H1 (cell line): ENCODE measurements at regions not wholly inside any gene's neighbourhood (a gene's known extent, or its start where the extent isn't known, plus 50 kb on each side); places are given as distances from the start of the nearest gene placed in this dataset.

Experiments used
- CBX5 ChIP-seq: fragments of 300-800, 300-1000 bp; sonication (generic); IDR thresholded peaks from 2 replicates; pipeline ENCODE4 v1.7.1; 2016; ENCODE audit warnings: antibody characterized with exemption, low read length, low read depth
- CHD2 ChIP-seq: IDR thresholded peaks from 2 replicates; pipeline ENCODE4 v1.6.1; 2012; ENCODE audit warnings: low read length, improper control_type of control experiment
- CTCF ChIP-seq, 3 experiments: IDR thresholded peaks; 1 replicate in 2 of 3; 2 replicates in 1 of 3; pipeline versions ENCODE4 v1.5.1 to v1.6.1; 2011; ENCODE audit warnings: low read length in 3 of 3, mild to moderate bottlenecking in 3 of 3, inconsistent platforms in 2 of 3, low read depth in 1 of 3, moderate library complexity in 1 of 3; ENCODE audit not compliant: insufficient read depth in 1 of 3; ENCODE audit errors: control extremely low read depth in 1 of 3
- EP300 ChIP-seq, 2 experiments: IDR thresholded peaks; 1 replicate in 1 of 2; 2 replicates in 1 of 2; pipeline ENCODE4 v1.6.1; 2011 to 2012; ENCODE audit warnings: low read depth in 2 of 2, low read length in 2 of 2, mild to moderate bottlenecking in 2 of 2, borderline replicate concordance in 1 of 2, inconsistent platforms in 1 of 2, moderate library complexity in 1 of 2
- EZH2 ChIP-seq: fragments of 200-600 bp; sonication (generic); IDR thresholded peaks from 2 replicates; pipeline ENCODE4 v1.7.1; 2012; ENCODE audit warnings: low read depth, mild to moderate bottlenecking, moderate library complexity, low read length, inconsistent platforms; ENCODE audit not compliant: severe bottlenecking
- HDAC2 ChIP-seq, 2 experiments: fragments of 300-600 bp in 1 of 2; sonication (generic) in 1 of 2; IDR thresholded peaks; 2 replicates each; pipeline ENCODE4 v1.6.1; 2011 to 2012; ENCODE audit warnings: low read depth in 2 of 2, low read length in 2 of 2, mild to moderate bottlenecking in 2 of 2, moderate library complexity in 2 of 2, borderline replicate concordance in 1 of 2, inconsistent platforms in 1 of 2
- KDM1A ChIP-seq: fragments of 200-600, 300-600 bp; sonication (generic); IDR thresholded peaks from 2 replicates; pipeline ENCODE4 v1.7.1; 2016; ENCODE audit warnings: mild to moderate bottlenecking, low read length, borderline replicate concordance
- POLR2A ChIP-seq, 2 experiments: IDR thresholded peaks; 1 replicate in 1 of 2; 2 replicates in 1 of 2; pipeline ENCODE4 v1.6.1; 2011; ENCODE audit warnings: low read depth in 2 of 2, low read length in 2 of 2, mild to moderate bottlenecking in 2 of 2; ENCODE audit errors: control extremely low read depth in 1 of 2
- POLR2AphosphoS5 ChIP-seq: IDR thresholded peaks from 2 replicates; pipeline ENCODE4 v1.6.1; 2011; ENCODE audit warnings: low read depth, low read length
- POU5F1 ChIP-seq: IDR thresholded peaks from 2 replicates; pipeline ENCODE4 v1.6.1; 2011; ENCODE audit warnings: low read depth, mild to moderate bottlenecking, low read length, moderate library complexity
- RAD21 ChIP-seq, 2 experiments: IDR thresholded peaks in 1 of 2; conservative IDR thresholded peaks in 1 of 2; 2 replicates each; pipeline ENCODE4 v1.6.1; 2011; ENCODE audit warnings: low read depth in 2 of 2, low read length in 2 of 2, improper control_type of control experiment in 1 of 2, inconsistent platforms in 1 of 2, mild to moderate bottlenecking in 1 of 2, moderate library complexity in 1 of 2
- SIN3A ChIP-seq, 2 experiments: IDR thresholded peaks in 1 of 2; conservative IDR thresholded peaks in 1 of 2; 2 replicates each; pipeline ENCODE4 v1.6.1; 2011 to 2012; ENCODE audit warnings: low read length in 2 of 2, improper control_type of control experiment in 1 of 2, low read depth in 1 of 2, mild to moderate bottlenecking in 1 of 2
- TAF1 ChIP-seq: IDR thresholded peaks from 2 replicates; pipeline ENCODE4 v1.6.1; 2011; ENCODE audit warnings: mild to moderate bottlenecking, low read depth, low read length
- TBP ChIP-seq: IDR thresholded peaks from 2 replicates; pipeline ENCODE4 v1.6.1; 2011; ENCODE audit warnings: low read depth, low read length, improper control_type of control experiment

- no peak for TF ChIP-seq POLR2AphosphoS5
- no peak for TF ChIP-seq POLR2A (IDR thresholded peaks at IDR 0.05; ENCODE audit: control extremely low read depth in 1 of 2, low read depth in 2 of 2, low read length in 2 of 2)
- TF ChIP-seq KDM1A, result no peak
- TF ChIP-seq CTCF (IDR thresholded peaks at IDR 0.05; ENCODE audit: control extremely low read depth in 1 of 3, insufficient read depth in 1 of 3, low read depth in 1 of 3, low read length in 3 of 3), result no peak
- no peak for TF ChIP-seq RAD21 (IDR thresholded peaks at IDR 0.05 in 1 of 2, conservative IDR thresholded peaks at IDR 0.05 in 1 of 2; ENCODE audit: low read depth in 2 of 2, low read length in 2 of 2)
- TF ChIP-seq CHD2, result no peak
- no peak for TF ChIP-seq HDAC2 (IDR thresholded peaks at IDR 0.05; ENCODE audit: borderline replicate concordance in 1 of 2, low read depth in 2 of 2, low read length in 2 of 2)
- no peak for TF ChIP-seq EP300 (IDR thresholded peaks at IDR 0.05; ENCODE audit: borderline replicate concordance in 1 of 2, low read depth in 2 of 2, low read length in 2 of 2)
- no peak for TF ChIP-seq TAF1
- TF ChIP-seq TBP, result no peak
- no peak for TF ChIP-seq SIN3A (conservative IDR thresholded peaks at IDR 0.05 in 1 of 2, IDR thresholded peaks at IDR 0.05 in 1 of 2; ENCODE audit: low read depth in 1 of 2, low read length in 2 of 2)
- TF ChIP-seq CBX5, result no peak
- no peak for TF ChIP-seq POU5F1
- no peak for TF ChIP-seq EZH2
Measured at GRCh38 chr10:128448796-128449195, 322.6 kb upstream of the MKI67 start.
